ENCODE measurements at regions not wholly inside any gene's neighbourhood (a gene's known extent, or its start where the extent isn't known, plus 50 kb on each side); places are given as distances from the start of the nearest gene placed in this dataset.

GRCh38 chr13:99695857-99696256, 194.6 kb downstream of the TM9SF2 start:
- ATAC-seq (no peak), DNase-seq (ENCODE audit: low spot score) (no peak)
- TF ChIP-seq ERG (CRISPR knock-in tag; IDR thresholded peaks at IDR 0.05) (no peak), MAX (CRISPR knock-in tag; IDR thresholded peaks at IDR 0.05) (no peak), ZNF121 (CRISPR knock-in tag; IDR thresholded peaks at IDR 0.05) (no peak), TEAD4 (CRISPR knock-in tag; IDR thresholded peaks at IDR 0.05) (no peak), ZNF671 (CRISPR knock-in tag; IDR thresholded peaks at IDR 0.05) (no peak), ESRRA (CRISPR knock-in tag; IDR thresholded peaks at IDR 0.05; ENCODE audit: borderline replicate concordance) (no peak), USF1 (CRISPR knock-in tag; IDR thresholded peaks at IDR 0.05) (no peak)
- TF ChIP-seq, protein P1, sequence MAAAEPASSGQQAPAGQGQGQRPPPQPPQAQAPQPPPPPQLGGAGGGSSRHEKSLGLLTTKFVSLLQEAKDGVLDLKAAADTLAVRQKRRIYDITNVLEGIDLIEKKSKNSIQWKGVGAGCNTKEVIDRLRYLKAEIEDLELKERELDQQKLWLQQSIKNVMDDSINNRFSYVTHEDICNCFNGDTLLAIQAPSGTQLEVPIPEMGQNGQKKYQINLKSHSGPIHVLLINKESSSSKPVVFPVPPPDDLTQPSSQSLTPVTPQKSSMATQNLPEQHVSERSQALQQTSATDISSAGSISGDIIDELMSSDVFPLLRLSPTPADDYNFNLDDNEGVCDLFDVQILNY (CRISPR knock-in tag; IDR thresholded peaks at IDR 0.05) = no peak
- TF ChIP-seq, protein P2, sequence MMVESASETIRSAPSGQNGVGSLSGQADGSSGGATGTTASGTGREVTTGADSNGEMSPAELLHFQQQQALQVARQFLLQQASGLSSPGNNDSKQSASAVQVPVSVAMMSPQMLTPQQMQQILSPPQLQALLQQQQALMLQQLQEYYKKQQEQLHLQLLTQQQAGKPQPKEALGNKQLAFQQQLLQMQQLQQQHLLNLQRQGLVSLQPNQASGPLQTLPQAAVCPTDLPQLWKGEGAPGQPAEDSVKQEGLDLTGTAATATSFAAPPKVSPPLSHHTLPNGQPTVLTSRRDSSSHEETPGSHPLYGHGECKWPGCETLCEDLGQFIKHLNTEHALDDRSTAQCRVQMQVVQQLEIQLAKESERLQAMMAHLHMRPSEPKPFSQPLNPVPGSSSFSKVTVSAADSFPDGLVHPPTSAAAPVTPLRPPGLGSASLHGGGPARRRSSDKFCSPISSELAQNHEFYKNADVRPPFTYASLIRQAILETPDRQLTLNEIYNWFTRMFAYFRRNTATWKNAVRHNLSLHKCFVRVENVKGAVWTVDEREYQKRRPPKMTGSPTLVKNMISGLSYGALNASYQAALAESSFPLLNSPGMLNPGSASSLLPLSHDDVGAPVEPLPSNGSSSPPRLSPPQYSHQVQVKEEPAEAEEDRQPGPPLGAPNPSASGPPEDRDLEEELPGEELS (CRISPR knock-in tag; IDR thresholded peaks at IDR 0.05) = no peak
- Mint-ChIP-seq H3K4me3 (no peak overlapping the region), H3K4me1 (peaks cover 67% of the 10 kb centered on the region), H3K9me3 (no peaks in the 10 kb centered on the region), H3K27ac (no peak overlapping the region), H3K27me3 (ENCODE audit: low read depth) (peaks cover 6% of the 10 kb centered on the region), H3K36me3 (0 out of 2 replicates have a peak, but pooled peaks cover 3% of the 10 kb centered on the region)
- ChIA-PET CTCF (no interaction called here), POLR2A (no interaction called here)

- Mint-ChIP-seq H3K9me3 (no peaks in the 10 kb centered on the region), H3K36me3 (no peaks in the 10 kb centered on the region), H3K4me1 (peaks cover 76% of the 10 kb centered on the region), H3K4me3 (no peak overlapping the region), H3K27ac (peak overlapping the region; percentile 77), H3K27me3 (ENCODE audit: low read depth) (peaks cover 6% of the 10 kb centered on the region)
- DNase-seq (ENCODE audit: low spot score) (no peak), ATAC-seq (peak; percentile 15)
- CTCF ChIA-PET = interaction anchor here (0.8 kb wide), 1 partner anchor 32 kb away, joined by 3 read pairs; no protein-coding TSS in a partner anchor
- POLR2A ChIA-PET = interaction anchor here (0.7 kb wide), 1 partner anchor 9 kb away, joined by 5 read pairs; no protein-coding TSS in a partner anchor
- TF ChIP-seq ZBTB21 (CRISPR knock-in tag; IDR thresholded peaks at IDR 0.05; ENCODE audit: borderline replicate concordance) (no peak), ATF1 (CRISPR knock-in tag; IDR thresholded peaks at IDR 0.05) (no peak), OVOL2 (CRISPR knock-in tag; IDR thresholded peaks at IDR 0.05; ENCODE audit: borderline replicate concordance) (no peak), CDX4 (CRISPR knock-in tag; IDR thresholded peaks at IDR 0.05; ENCODE audit: borderline replicate concordance) (no peak), ZMAT4 (CRISPR knock-in tag; IDR thresholded peaks at IDR 0.05) (no peak), EMX1 (CRISPR knock-in tag; IDR thresholded peaks at IDR 0.05) (no peak)
- TF ChIP-seq, protein P3, sequence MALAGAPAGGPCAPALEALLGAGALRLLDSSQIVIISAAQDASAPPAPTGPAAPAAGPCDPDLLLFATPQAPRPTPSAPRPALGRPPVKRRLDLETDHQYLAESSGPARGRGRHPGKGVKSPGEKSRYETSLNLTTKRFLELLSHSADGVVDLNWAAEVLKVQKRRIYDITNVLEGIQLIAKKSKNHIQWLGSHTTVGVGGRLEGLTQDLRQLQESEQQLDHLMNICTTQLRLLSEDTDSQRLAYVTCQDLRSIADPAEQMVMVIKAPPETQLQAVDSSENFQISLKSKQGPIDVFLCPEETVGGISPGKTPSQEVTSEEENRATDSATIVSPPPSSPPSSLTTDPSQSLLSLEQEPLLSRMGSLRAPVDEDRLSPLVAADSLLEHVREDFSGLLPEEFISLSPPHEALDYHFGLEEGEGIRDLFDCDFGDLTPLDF (CRISPR knock-in tag; IDR thresholded peaks at IDR 0.05) = no peak
Observed at GRCh38 chr13:99693852-99694611, 192.8 kb downstream of the TM9SF2 start.
